ENCODE measurements at regions not wholly inside any gene's neighbourhood (a gene's known extent, or its start where the extent isn't known, plus 50 kb on each side); places are given as distances from the start of the nearest gene placed in this dataset.
"Not testable (repeated sequence)": the region's sequence is repeated elsewhere in the genome, so short reads cannot be mapped to it uniquely, and the experiment has no call there.

- DNase-seq, result no peak
Measured at GRCh38 chr4:179164267-179164999, 1722.2 kb upstream of the AGA start.

GRCh38 chr4:179165000-179165738 is 1722.9 kb upstream of the AGA start:
- DNase-seq, result no peak

GRCh38 chr4:179165862-179166261 is 1723.6 kb upstream of the AGA start:
- no peak for DNase-seq

DNA sequence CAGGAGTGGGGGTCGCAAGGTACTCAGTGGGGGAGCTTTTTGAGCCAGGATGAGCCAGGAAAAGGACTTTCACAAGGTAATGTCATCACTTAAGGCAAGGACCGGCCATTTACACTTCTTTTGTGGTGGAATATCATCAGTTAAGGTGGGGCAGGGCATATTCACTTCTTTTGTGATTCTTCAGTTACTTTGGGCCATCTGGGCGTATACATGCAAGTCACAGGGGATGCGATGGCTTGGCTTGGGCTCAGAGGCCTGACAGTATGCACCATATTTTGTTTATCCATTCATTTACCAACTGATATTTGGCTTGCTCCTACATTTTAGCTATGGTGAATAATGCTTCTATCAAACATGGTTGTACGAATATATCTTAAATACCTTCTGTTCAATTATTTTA is 1728.1 kb upstream of the AGA start:
- DNase-seq, result not testable (repeated sequence)

- no peak for DNase-seq
Measured at GRCh38 chr4:179182741-179183140, 1740.5 kb upstream of the AGA start.

- DNase-seq, result no peak
Measured at GRCh38 chr4:179195887-179196286, 1753.7 kb upstream of the AGA start.

GRCh38 chr4:179196511-179196910 is 1754.3 kb upstream of the AGA start:
- DNase-seq, result no peak

GRCh38 chr4:179200681-179201080 is 1758.4 kb upstream of the AGA start:
- no peak for DNase-seq

- DNase-seq, result no peak
Measured at GRCh38 chr4:179225594-179225993, 1783.4 kb upstream of the AGA start.

DNA sequence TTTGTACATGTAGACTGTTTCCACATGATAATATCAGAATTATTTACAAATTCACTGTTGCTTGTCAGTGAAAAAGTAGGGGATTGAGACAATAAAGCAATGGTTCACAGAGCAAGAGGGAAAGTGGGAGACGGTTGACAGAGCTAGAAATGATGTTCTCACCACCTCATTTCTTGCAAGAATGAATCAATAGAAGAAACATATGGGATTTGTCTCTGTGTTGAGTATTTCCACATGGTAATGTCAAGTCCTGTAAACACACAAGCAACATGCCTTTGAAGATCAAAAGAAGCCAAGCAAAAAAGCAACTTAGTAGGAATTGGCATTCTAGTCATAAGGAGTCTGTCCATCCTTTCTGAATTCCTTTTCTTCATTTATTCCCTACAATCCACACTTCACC is 1806.6 kb upstream of the AGA start:
- DNase-seq, result no peak

GRCh38 chr4:179268791-179269190 is 1826.6 kb upstream of the AGA start:
- DNase-seq, result no peak

GRCh38 chr4:179272282-179272681 is 1830.0 kb upstream of the AGA start:
- DNase-seq, result no peak

GRCh38 chr4:179278647-179279046 is 1836.4 kb upstream of the AGA start:
- no peak for DNase-seq

GRCh38 chr4:179285696-179286095 is 1843.5 kb upstream of the AGA start:
- no peak for DNase-seq

DNA sequence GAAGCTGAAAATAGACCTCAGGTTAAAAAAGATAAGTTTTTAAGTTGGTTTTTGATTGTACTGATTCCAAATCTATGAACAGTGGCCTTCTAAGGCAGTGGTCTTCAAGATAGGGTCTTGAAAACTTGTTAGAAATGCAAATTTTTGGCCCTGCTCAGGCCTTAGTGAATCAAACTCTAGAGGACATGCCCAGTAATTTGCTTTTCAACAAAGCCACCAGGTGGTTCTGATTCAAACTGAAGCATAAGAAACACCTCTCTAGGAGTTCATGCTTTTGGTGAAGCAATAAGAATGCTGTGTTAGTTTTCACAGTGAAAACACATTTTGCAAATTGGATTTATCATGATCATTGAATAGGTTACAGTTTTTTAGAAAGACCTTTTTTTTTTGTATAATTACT is 1849.4 kb upstream of the AGA start:
- no peak for DNase-seq

DNA sequence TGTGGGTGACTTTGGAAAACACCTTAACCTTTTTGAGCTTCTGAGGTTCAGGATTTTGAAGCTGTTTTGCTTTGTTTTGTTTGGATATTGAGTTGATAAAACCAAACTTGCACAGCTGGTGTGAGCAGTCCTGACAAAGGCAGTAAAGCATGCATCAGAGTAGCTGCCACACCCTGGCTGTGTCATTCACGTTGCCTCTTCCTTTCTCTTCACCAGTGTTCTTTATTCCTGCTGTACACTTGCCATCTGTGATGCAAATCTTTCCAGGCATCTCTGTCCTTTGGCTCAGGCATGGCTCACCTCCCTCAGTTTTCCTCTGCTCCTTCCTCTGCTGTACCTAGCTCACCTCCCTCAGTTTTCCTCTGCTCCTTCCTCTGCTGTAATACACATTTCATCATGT is 1850.2 kb upstream of the AGA start:
- DNase-seq, result no peak

- no peak for DNase-seq
Measured at GRCh38 chr4:179307297-179308136, 1865.3 kb upstream of the AGA start.

DNA sequence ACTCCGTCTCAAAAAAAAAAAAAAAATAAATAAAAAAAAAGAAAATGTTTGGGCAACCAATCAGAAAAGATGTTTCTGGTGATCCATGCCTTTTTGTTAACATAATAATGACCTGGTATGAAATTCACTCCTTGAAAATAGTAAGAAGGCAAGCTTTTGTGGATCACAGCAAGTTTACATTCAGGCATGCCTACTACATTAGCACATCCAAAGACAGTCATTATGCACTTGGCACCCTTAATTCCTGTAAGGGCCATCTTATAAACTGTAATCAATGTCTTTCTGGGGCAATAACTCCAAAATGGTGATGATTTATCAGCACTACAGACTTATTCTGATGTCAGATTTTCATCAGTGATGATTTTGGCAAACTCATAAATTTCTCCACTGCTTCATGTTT is 1871.6 kb upstream of the AGA start:
- DNase-seq, result no peak

DNA sequence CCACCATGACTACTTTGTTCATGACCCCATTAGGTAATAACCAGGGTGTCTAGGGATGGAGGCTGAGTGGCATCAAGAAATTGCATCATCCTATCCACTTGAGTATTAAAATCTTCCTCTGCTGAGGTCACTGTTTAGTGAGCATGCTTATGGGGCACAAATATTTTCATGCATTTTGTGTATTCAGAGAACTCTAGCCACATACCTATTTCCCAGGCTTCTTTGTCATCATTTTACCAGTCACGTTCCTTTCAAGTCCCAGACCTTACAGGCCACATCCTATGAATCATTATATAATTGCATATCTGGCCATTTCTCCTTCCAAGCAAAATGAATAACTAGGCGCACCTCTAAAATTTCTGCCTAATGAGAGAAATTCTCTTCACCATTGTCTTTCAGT is 1882.9 kb upstream of the AGA start:
- DNase-seq, result no peak

GRCh38 chr4:179328627-179329026 is 1886.4 kb upstream of the AGA start:
- DNase-seq, result no peak

- DNase-seq, result no peak
Measured at GRCh38 chr4:179331362-179331761, 1889.1 kb upstream of the AGA start.

DNA sequence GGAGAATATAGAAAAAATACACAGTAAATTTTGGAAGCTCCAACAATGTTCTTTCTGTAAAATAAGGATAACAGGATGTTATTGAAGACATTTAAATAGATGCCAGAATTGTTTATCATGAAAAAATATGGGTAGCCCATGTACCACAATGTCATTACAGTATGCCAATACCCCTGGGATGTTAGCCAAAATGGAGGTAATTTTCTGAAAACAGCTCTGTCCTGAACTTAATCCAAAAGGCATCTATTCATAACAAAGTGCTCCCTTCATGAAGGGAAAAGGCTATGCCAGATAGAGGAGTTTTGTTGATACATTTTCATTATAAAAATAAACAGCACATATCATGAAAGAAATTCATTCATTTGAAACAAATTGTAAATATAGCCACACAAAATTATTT is 1902.6 kb upstream of the AGA start:
- no peak for DNase-seq

DNA sequence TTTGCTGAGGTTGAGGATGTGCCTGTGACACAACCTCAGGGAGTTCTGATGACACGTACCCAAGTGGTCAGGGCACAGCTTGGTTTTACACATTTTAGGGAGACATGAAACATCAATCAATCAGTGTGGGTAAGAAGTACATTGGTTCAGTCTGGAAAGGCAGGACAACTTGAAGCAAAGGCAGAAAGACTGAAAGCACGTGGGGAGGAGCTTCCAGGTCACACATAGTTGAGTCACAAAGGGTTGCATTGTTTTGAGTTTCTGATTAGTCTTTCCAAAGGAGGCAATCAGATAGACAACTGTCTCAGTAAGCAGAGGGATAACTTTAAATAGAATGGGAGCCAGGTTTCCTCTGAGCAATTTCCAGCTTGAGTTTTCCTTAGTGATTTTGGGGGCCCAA is 1910.0 kb upstream of the AGA start:
- DNase-seq, result no peak

- no peak for DNase-seq
Measured at GRCh38 chr4:179353786-179354185, 1911.5 kb upstream of the AGA start.

All from NCI-H1436 treated with DMSO at 0.1 percent for 48 hours (cell line).